ENCODE measurements at regions not wholly inside any gene's neighbourhood (a gene's known extent, or its start where the extent isn't known, plus 50 kb on each side); places are given as distances from the start of the nearest gene placed in this dataset.

DNA sequence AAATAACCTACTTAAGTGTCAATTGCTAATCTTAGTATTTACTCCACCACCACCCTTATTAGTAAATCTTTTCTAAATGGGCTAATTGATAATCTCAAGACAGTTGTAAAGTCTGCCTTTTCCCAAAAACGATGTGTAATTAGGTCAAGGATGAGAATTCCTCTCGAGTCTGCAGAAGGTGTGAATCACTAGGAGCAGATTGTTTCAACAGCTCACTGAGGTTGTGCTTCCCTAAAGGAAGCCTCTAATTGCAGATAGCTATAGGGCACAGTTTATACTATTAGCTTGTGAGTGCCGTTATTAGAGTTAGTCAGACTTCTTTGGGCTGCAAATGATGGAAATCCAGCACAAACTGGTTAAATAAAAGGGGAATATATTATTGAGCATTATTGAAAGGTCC lies 84.9 kb downstream of the C11orf91 start:
- no peak for DNase-seq

DNA sequence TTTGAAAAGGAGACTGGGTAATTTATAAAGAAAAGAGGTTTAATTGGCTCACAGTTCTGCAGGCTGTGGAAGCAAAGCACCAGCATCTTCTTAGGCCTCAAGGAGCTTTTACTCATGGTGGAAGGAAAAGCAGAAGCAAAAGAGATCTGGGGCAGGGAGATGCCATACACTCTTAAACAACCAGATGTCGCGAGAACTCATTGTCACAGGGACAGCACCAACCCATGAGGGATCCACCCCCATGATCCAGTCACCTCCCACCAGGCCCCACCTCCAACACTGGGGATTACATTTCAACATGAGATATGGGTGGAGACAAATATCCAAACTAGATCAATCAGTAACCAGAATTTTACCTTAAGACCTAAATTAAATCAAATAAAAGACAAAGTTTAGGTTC lies 87.2 kb downstream of the C11orf91 start:
- no peak for DNase-seq

DNA sequence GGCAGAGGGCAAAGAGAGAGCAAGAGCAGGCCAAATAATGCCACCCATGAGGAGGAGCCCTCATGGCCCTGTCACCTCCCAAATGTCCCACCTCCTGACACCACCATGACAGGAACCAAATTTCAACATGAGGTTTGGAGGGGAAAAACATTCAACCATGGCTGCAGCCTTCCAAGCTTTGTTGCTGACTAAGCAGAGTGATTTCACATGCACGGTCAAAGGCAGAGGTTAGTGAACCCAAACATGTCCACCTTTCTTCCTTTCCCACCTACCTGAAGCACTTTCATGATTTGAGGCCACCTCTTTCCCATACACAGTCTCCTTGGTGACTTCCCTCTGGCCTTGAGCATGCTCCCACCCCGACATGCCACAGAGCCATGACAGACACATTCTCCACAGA lies 89.7 kb downstream of the C11orf91 start:
- DNase-seq, result no peak

GRCh38 chr11:33608386-33608785 lies 92.2 kb downstream of the C11orf91 start:
- no peak for DNase-seq

- no peak for DNase-seq
These were observed 93.9 kb downstream of the C11orf91 start for GRCh38 chr11:33606762-33607161.

GRCh38 chr11:33605703-33606102 lies 94.9 kb downstream of the C11orf91 start:
- no peak for DNase-seq

DNA sequence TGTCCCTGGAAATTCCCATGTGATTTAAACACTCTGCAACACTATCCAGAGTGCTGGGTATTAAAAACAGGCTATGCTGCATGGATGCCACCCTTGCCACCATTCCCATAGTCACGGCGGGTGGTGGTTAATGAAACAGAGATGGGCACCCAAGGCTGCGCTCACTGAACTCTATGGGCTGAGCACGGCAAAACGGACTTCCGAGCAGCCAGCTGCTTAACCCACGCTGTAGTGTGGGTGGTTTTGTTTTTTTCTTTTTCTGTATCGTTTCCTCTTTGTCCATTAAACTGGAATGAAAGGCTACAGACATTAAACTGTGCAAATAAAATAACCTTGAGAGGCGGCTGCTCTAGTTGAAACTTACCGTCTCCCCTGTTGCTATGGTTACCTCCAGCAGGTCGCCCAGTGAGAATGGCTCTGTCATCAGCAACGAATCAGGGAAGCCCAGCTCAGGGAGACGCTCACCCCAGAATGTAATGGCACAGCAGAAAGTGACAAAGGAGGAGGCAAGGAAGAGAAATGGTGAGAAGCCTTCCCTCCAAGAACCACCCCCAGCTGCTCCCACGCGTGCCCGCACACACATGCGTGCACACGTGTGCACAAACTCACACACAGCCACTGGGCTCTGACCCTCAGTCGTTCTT lies 102.1 kb downstream of the C11orf91 start:
- peak; percentile 38 to 72 for DNase-seq

DNA sequence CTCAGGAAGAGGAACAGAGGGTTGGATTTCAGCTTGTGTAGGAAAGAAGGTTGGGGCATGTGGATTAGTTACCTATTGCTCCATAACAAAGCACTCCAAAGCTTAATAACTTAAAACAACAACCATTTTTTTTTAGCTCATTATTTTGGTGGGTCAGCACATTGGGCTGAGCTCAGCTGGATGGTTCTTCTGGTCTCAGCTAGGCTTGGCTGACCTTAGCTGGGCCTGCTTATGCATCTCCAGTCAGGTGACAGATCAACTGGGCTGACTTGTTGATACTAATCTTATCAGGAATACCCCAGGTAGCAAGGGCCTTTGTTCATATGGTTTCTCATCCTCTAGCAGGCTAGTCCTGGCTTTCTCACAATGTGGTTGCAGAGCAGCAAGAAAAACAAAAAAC lies 106.4 kb downstream of the C11orf91 start:
- no peak for DNase-seq

DNA sequence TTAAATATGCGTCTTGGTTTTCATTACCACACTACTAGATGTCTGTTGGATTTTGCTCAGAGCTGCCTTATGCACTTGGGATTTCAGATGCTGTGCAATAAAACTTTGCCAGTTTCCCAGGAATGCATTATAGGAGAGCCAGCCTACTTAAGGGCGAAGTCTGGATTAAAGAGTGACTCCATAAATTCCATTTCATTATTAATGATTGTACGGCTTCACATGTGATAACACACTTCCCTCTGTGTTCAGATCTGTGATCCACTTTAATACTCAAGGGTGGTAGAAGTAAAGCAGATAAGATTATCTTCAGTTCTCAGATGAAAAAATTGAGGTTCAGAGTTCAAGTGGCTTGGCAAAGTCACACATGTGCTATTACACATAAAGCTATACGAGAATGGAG lies 110.2 kb downstream of the C11orf91 start:
- no peak for DNase-seq

- DNase-seq, result no peak
These were observed 112.6 kb downstream of the C11orf91 start for GRCh38 chr11:33588056-33588455.

DNA sequence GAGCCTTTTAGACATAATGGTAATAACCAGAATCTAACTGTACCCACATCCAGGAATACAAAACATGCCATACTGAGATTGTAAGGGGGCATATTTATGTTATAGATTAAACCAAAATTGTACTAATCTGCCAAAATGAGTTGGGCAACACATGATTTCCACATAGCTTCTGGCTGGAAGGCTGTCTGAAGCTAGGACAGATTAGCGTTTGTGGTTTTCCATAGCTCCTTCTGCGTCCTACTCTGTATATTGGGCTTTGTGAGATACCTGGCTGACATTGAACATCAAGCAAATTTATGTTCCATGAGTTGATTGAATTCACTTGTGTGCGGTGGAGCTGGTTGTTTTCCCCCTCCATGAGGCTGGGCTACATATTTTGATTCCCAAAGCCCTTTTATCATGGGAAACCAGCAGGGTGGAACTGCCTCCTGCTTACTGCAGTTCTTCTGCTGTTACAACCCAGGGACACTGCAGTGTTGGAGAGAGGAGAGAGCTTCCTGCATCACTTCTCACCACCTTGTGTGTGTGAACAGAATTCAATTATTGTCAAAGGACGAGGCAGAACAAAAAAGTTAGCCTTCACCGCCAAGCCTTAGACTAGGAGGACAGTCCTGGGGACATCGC lies 114.9 kb downstream of the C11orf91 start:
- DNase-seq, result no peak

DNA sequence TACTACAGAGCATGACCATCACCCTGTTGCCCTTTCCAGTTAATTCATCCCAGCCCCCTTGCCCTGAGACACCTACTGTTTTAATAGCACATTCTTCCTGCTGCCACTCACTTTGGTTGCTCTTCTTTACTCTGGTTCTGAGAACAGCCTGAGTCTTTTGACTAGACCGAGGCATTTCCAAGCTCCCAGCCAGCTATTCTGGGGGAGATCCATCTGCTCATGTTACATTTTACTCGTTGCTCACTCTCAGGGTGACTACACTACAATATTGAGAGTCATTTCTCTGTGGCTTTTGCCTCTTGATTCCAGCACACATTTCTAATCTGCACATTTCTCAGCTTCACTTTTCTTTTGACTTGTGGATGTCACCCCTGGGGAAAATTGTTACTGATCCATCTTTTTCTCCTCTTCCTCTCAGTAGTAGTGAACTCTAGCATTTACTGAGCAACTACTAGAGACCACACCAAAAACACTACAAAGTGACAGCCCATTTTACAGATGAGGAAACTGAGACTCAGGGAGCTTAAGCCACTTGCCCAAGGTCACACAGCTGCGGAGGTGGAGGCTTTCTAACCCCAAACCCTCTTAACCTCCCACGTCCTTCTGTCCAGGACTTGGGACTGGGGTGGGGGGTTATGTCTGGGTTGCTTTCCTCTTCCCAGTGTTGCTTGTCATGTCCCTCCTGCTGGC lies 117.8 kb downstream of the C11orf91 start:
- no peak for DNase-seq

GRCh38 chr11:33579101-33579500 lies 121.5 kb downstream of the C11orf91 start:
- DNase-seq, result no peak

GRCh38 chr11:33577204-33577603 lies 123.4 kb downstream of the C11orf91 start:
- no peak for DNase-seq

DNA sequence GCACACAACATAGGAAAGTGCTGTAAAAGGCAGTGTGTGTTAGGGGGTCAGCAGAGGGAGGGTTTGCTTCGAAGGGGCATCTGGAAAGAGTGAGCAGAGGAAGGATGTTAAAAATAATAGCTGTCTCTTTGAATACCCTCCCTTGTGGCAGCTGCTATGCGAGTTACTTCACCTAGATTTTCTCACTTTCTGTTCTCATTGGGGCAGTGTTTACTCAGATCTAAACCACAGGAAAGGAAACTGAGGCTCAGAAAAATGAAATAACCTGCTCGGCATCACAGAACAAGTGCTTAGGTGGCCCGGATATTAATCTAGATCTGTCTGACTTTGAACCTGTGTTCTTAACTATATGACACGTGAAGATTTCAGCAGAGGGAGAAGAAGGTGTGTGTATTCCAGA lies 125.3 kb downstream of the C11orf91 start:
- DNase-seq, result no peak

DNA sequence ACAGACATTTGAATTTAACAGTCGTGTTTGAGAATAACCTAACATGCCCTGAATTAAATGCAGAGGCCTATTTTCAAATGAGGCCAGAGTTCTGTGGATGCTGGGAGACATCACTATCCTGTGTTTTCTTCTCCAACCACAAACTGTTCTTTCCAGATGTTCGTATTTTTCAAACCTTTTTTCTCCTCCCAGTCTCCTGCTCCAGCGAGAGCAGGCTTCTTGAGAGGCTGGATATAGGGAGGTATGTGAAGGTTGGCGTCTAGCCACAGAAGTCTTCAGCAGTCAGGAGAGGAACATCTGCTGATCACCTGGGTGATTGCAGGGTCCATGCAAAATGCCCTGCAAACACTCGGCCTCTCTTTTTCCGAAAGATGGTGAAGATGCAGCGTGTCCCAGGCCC lies 126.3 kb downstream of the C11orf91 start:
- DNase-seq, result no peak

- DNase-seq, result no peak
These were observed 131.3 kb downstream of the C11orf91 start for GRCh38 chr11:33569333-33569732.

DNA sequence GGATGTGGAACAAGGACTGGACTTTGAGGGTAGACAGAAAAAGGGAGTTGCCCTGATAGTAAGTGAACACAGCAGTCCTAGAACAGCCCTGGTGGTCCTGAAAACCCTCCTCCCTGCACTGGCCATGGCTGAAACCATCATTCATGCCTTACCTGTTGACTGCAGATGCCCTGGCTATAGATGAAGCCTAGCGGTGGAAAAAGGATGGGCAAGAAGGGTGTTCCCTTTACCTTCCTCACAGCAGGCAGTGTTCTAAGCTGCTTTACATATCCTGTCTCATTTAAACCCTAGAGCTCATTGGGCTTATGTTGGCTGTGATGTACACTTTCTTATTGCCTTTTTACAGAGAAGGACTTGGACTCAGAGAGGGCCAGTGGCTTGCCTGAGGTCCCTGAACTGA lies 133.6 kb downstream of the C11orf91 start:
- DNase-seq, result no peak

DNA sequence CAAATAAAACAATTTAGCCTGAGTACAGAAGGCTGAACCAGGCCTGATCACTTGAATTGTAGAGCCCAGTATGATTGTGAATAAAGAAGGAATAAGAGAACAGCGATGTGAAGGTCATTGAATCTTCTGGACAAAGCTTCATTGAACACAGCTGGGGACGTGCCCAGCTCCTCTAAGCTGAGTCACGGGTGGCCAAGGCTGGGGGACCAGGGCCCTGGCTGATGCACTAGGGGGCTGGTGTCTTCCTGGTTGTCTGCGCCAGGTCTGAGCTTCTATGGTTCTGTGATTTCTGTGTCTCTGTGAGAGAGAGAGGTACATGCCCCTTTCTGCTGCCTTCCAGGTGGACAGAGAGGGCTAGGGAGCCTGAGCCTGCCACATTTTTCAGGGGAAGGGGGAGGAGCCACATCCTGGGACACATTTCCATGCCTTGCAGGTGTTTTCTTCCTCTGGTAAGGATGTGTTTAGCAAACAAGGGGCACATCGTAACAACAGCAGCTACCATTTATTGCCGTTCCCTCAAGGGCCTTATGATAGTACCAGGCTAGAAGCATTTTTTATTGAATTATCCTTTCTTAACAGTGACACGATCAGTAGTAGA lies 135.7 kb downstream of the C11orf91 start:
- no peak for DNase-seq

DNA sequence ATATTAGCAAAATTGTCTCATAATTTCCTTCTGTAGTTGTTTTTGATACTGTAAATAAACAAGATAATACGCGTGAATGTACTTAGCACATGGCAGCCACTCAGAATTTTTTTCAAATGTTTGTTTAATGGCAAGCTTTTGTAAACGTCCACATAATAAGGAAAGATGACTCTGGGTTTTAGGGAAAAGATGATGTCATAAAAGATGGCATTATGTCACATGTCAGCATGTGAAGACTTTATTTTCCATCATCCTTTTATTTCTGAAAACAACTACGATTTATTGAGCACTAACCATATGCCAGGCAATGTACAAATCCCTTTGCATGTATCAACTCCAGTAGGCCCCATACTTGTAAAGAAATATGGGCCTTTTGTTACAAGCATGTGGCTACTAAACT lies 139.9 kb downstream of the C11orf91 start:
- DNase-seq, result no peak

GRCh38 chr11:33559567-33559966 lies 141.1 kb downstream of the C11orf91 start:
- DNase-seq, result no peak

GRCh38 chr11:33558097-33558496 lies 142.5 kb downstream of the C11orf91 start:
- DNase-seq, result no peak

DNA sequence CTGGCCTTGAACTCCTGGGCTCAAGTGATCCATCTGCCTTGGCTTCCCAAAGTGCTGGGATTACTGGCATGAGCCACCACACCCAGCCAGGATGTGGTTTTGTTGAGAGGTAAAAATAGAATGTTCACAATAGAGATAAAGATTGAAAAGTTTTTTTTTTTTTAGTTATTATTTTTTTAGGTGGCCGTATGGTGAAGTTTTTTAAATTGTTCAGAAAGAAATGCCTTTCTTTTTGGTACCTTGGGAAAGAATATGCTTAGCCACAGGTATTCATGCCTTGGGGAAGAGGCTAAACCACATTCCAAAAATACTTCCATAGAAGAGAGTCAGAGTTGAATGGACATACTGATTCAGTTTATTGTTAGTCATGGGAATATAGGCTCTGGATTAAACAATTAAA lies 143.4 kb downstream of the C11orf91 start:
- DNase-seq, result no peak

DNA sequence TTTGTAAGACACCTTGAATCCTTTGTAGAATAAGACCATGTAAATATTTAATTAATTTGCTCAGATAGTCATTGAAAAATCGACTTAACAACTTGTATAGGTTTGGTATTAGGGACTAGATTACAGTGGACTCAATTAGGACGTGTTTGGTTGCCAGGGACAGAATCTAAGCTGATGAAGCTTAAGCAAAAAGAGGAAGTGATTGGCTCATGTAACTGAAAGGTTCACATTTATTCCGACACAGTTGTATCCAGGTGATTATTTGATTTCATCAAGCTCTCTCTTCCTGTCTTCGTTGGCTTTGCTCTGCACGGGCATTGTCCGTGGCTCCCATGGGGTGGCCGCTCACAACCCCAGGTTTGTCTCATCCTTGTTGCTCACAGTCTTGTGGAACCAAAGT lies 146.4 kb downstream of the C11orf91 start:
- DNase-seq, result no peak

All from NCI-H524 (cell line).